Kidney (tissue), 13 donors: ENCODE measurements at regions not wholly inside any gene's neighbourhood (a gene's known extent, or its start where the extent isn't known, plus 50 kb on each side); places are given as distances from the start of the nearest gene placed in this dataset.

Experiments used
- DNase-seq, 5 donors: peaks; one replicate each; pipeline ENCODE4 v3.0.0-alpha.2; 2013 to 2020
- FAIRE-seq: peaks from 2 replicates; lab custom pipeline; 2012; peaks lifted over from hg19 to GRCh38; lab: Jason Lieb, UNC
- H3K27ac ChIP-seq, 2 donors: one replicate each; pipeline ENCODE4 v1.7.0; 2013; ENCODE audit warnings: low read depth in 2 of 2, low read length in 2 of 2, inconsistent platforms in 1 of 2
- H3K27me3 ChIP-seq: one replicate; pipeline ENCODE4 v1.7.1; 2013; ENCODE audit warnings: low read length, inconsistent platforms; ENCODE audit not compliant: control insufficient read depth, insufficient read depth
- H3K36me3 ChIP-seq, 3 donors: one replicate each; pipeline versions ENCODE4 v1.7.0 to v1.7.1; 2013; ENCODE audit warnings: low read length in 3 of 3, control low read depth in 1 of 3, inconsistent platforms in 1 of 3; ENCODE audit not compliant: insufficient read depth in 3 of 3, control insufficient read depth in 2 of 3
- H3K4me1 ChIP-seq, 3 donors: one replicate each; pipeline versions ENCODE4 v1.7.0 to v1.7.1; 2013; ENCODE audit warnings: low read length in 3 of 3, inconsistent platforms in 1 of 3, low read depth in 1 of 3; ENCODE audit not compliant: control insufficient read depth in 2 of 3, insufficient read depth in 2 of 3
- H3K4me3 ChIP-seq, 3 donors: one replicate each; pipeline versions ENCODE4 v1.7.0 to v1.8.1; 2013; ENCODE audit warnings: low read length in 3 of 3, control low read depth in 1 of 3, inconsistent platforms in 1 of 3
- H3K9ac ChIP-seq, 3 donors: one replicate each; pipeline versions ENCODE4 v1.7.0 to v1.7.1; 2013; ENCODE audit warnings: low read length in 3 of 3, control low read depth in 1 of 3, inconsistent platforms in 1 of 3
- H3K9me3 ChIP-seq, 3 donors: one replicate each; pipeline versions ENCODE4 v1.7.0 to v1.7.1; 2013; ENCODE audit warnings: low read length in 3 of 3, control low read depth in 1 of 3, inconsistent platforms in 1 of 3; ENCODE audit not compliant: control insufficient read depth in 2 of 3, insufficient read depth in 1 of 3
- CTCF ChIP-seq: IDR thresholded peaks from 3 replicates; pipeline ENCODE4 v1.5.1; 2012; ENCODE audit warnings: mild to moderate bottlenecking, moderate library complexity, borderline replicate concordance; ENCODE audit not compliant: insufficient read depth; ENCODE audit errors: extremely low read depth
- intact Hi-C: fragments of 100-400 bp; cut with DNase I; formaldehyde crosslinking; loops from one replicate; pipeline ENCODE4 v1.11.1; 2022
- donor health status: control.
- donor health status: control.
- donor health status: control.
- donor health status: control.
- donor health status: control.
- donor health status: DM: yes; HTN: yes; CAD: no.
- donor health status: Normal renal cell carcinoma (clear cell type).

- Histone ChIP-seq H3K9me3 (no peaks in the 10 kb centered on the region), H3K9ac (no peak overlapping the region), H3K27ac (no peak overlapping the region), H3K4me3 (no peak overlapping the region), H3K4me1 (no peaks in the 10 kb centered on the region), H3K36me3 (no peaks in the 10 kb centered on the region), H3K27me3 (no peaks in the 10 kb centered on the region)
- no peak for TF ChIP-seq CTCF
- FAIRE-seq (no peak), DNase-seq (no peak)
- intact Hi-C loops, result loop anchor here (10.0 kb wide), 1 partner anchor 111 kb away; no protein-coding TSS in a partner anchor
Observed at GRCh38 chr20:22914291-22914690, 120.8 kb upstream of the SSTR4 start.

DNA sequence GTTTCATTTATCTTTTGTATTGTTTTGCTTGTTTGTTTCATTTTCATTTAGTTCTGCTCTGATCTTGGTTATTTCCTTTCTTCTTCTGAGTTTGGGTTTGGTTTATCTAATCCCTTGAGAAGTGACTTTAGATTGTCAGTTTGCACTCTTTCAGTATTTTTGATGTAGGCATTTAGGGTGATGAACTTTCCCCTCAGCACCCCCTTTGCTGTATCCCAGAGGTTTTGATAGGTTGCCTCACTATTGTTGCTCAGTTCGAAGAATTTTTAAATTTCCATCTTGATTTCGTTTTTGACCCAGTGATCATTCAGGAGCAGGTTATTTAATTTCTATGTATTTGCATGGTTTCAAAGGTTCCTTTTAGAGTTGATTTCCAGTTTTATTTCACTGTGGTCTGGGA, 119.6 kb upstream of the SSTR4 start:
- Histone ChIP-seq H3K9me3 (no peaks in the 10 kb centered on the region), H3K27ac (no peak overlapping the region), H3K27me3 (no peaks in the 10 kb centered on the region), H3K36me3 (no peaks in the 10 kb centered on the region), H3K4me3 (no peak overlapping the region), H3K4me1 (no peaks in the 10 kb centered on the region), H3K9ac (no peak overlapping the region)
- DNase-seq, result no peak
- FAIRE-seq, result no peak
- TF ChIP-seq CTCF, result no peak
- intact Hi-C loops, result loop anchor here (10.0 kb wide), 1 partner anchor 109 kb away; no protein-coding TSS in a partner anchor

GRCh38 chr20:22916021-22916842, 118.9 kb upstream of the SSTR4 start:
- intact Hi-C loops, result loop anchor here (10.0 kb wide), 1 partner anchor 109 kb away; no protein-coding TSS in a partner anchor
- no peak for FAIRE-seq
- H3K9ac ChIP-seq, result no peak overlapping the region
- no peak overlapping the region for H3K27ac ChIP-seq
- no peaks in the 10 kb centered on the region for H3K4me1 ChIP-seq
- no peak for DNase-seq
- no peak for TF ChIP-seq CTCF
- no peaks in the 10 kb centered on the region for H3K27me3 ChIP-seq
- no peaks in the 10 kb centered on the region for H3K36me3 ChIP-seq
- H3K4me3 ChIP-seq, result no peak overlapping the region
- H3K9me3 ChIP-seq, result no peaks in the 10 kb centered on the region
